H1 (cell line): ENCODE measurements at regions not wholly inside any gene's neighbourhood (a gene's known extent, or its start where the extent isn't known, plus 50 kb on each side); places are given as distances from the start of the nearest gene placed in this dataset.

Experiments
- CTCF ChIA-PET: fragments of 300-600 bp; sonication (Branson Sonifier 250); formaldehyde crosslinking; loops from one replicate; lab custom pipeline; 2021; ENCODE audit not compliant: partially characterized antibody; lab: Charles Lee
- POLR2A ChIA-PET: fragments of 300-600 bp; sonication (Branson Sonifier 250); formaldehyde crosslinking; loops from one replicate; lab custom pipeline; 2021; ENCODE audit warnings: inconsistent platforms; ENCODE audit not compliant: partially characterized antibody; lab: Charles Lee
- DNase-seq, 2 experiments: peaks; one replicate each; pipeline versions ENCODE4 v3.0.0 to v3.0.0-alpha.2; 2010 to 2022; ENCODE audit warnings: low spot score in 2 of 2, low read depth in 1 of 2, mixed read lengths in 1 of 2
- FAIRE-seq: peaks from 2 replicates; lab custom pipeline; 2011; peaks lifted over from hg19 to GRCh38; lab: Jason Lieb, UNC
- H2AFZ ChIP-seq: 2 replicates; pipeline ENCODE4 v1.8.1; 2012; ENCODE audit warnings: low read length, inconsistent platforms
- H2AK5ac ChIP-seq: 2 replicates; pipeline ENCODE4 v1.6.1; 2013; ENCODE audit warnings: low read depth, low read length
- H2BK120ac ChIP-seq: replicated peaks from 2 replicates; pipeline ENCODE3; 2013; ENCODE audit warnings: low read depth, low read length, inconsistent platforms
- H2BK12ac ChIP-seq: 2 replicates; pipeline ENCODE4 v1.6.1; 2013; ENCODE audit warnings: low read depth, low read length
- H2BK15ac ChIP-seq: 2 replicates; pipeline ENCODE4 v1.6.1; 2013; ENCODE audit warnings: low read length
- H2BK20ac ChIP-seq: 2 replicates; pipeline ENCODE4 v1.6.1; 2013; ENCODE audit warnings: low read length
- H2BK5ac ChIP-seq: 2 replicates; pipeline ENCODE4 v1.6.1; 2013; ENCODE audit warnings: low read depth, low read length
- H3K14ac ChIP-seq: 2 replicates; pipeline ENCODE4 v1.6.1; 2013; ENCODE audit warnings: inconsistent platforms; ENCODE audit not compliant: insufficient read length
- H3K18ac ChIP-seq: 2 replicates; pipeline ENCODE4 v1.6.1; 2013; ENCODE audit warnings: low read length; ENCODE audit errors: extremely low read depth
- H3K23ac ChIP-seq: 2 replicates; pipeline ENCODE4 v1.6.1; 2013; ENCODE audit warnings: inconsistent platforms; ENCODE audit not compliant: insufficient read length
- H3K23me2 ChIP-seq: 2 replicates; pipeline ENCODE4 v1.6.1; 2013; ENCODE audit warnings: low read depth, low read length
- H3K27ac ChIP-seq: 2 replicates; pipeline ENCODE4 v1.6.1; 2011; ENCODE audit warnings: low read depth, low read length, inconsistent platforms
- H3K27me3 ChIP-seq, 4 experiments: replicated peaks in 1 of 4; 1 replicate in 1 of 4; 2 replicates in 3 of 4; pipeline versions ENCODE4 v1.6.1 to v1.8.1; 2011 to 2013; ENCODE audit warnings: low read length in 3 of 4, mild to moderate bottlenecking in 3 of 4, inconsistent platforms in 2 of 4, mixed read lengths in 2 of 4, moderate library complexity in 1 of 4; ENCODE audit not compliant: control insufficient read depth in 3 of 4, insufficient read depth in 3 of 4; ENCODE audit errors: extremely low read depth in 1 of 4
- H3K36me3 ChIP-seq, 4 experiments: 2 replicates each; pipeline versions ENCODE4 v1.6.1 to v1.8.1; 2011 to 2013; ENCODE audit warnings: mild to moderate bottlenecking in 4 of 4, low read length in 3 of 4, moderate library complexity in 2 of 4, control low read depth in 1 of 4, inconsistent platforms in 1 of 4; ENCODE audit not compliant: insufficient read depth in 4 of 4, control insufficient read depth in 2 of 4
- H3K4ac ChIP-seq: replicated peaks from 2 replicates; pipeline ENCODE3; 2013; ENCODE audit warnings: low read length, low read depth, mixed read lengths, inconsistent platforms; ENCODE audit not compliant: insufficient read length
- H3K4me1 ChIP-seq, 4 experiments: replicated peaks in 1 of 4; 1 replicate in 1 of 4; 2 replicates in 3 of 4; pipeline versions ENCODE4 v1.6.1 to v1.8.1; 2011 to 2013; ENCODE audit warnings: low read length in 3 of 4, inconsistent platforms in 2 of 4, mixed read lengths in 1 of 4; ENCODE audit not compliant: insufficient read depth in 4 of 4, control insufficient read depth in 3 of 4
- H3K4me2 ChIP-seq, 2 experiments: 2 replicates each; pipeline versions ENCODE4 v1.6.1 to v1.8.1; 2011 to 2013; ENCODE audit warnings: low read depth in 2 of 2, low read length in 2 of 2, control low read depth in 1 of 2, inconsistent platforms in 1 of 2, mild to moderate bottlenecking in 1 of 2; ENCODE audit not compliant: insufficient read depth in 1 of 2
- H3K4me3 ChIP-seq, 4 experiments: fragments of 200-600, 300-600 bp in 1 of 4; sonication (generic), shearing (Covaris generic), sonication (Bioruptor Twin) in 1 of 4; 2 replicates each; pipeline versions ENCODE4 v1.5.1 to v1.8.1; 2011 to 2016; ENCODE audit warnings: low read length in 4 of 4, low read depth in 3 of 4, control low read depth in 2 of 4, inconsistent platforms in 2 of 4, mild to moderate bottlenecking in 2 of 4, mixed read lengths in 1 of 4, moderate library complexity in 1 of 4; ENCODE audit not compliant: insufficient read depth in 2 of 4; ENCODE audit errors: extremely low read depth in 1 of 4
- H3K56ac ChIP-seq: replicated peaks from 2 replicates; pipeline ENCODE3; 2013; ENCODE audit warnings: low read depth, mild to moderate bottlenecking, mixed read lengths, low read length, inconsistent platforms; ENCODE audit not compliant: insufficient read length
- H3K79me1 ChIP-seq: 2 replicates; pipeline ENCODE4 v1.6.1; 2013; ENCODE audit warnings: low read depth, low read length, control low read depth
- H3K79me2 ChIP-seq, 2 experiments: 2 replicates each; pipeline versions ENCODE4 v1.6.1 to v1.8.1; 2012 to 2013; ENCODE audit warnings: low read length in 2 of 2, mild to moderate bottlenecking in 2 of 2, inconsistent platforms in 1 of 2; ENCODE audit not compliant: insufficient read depth in 2 of 2, control insufficient read depth in 1 of 2
- H3K9ac ChIP-seq, 4 experiments: replicated peaks in 1 of 4; 1 replicate in 1 of 4; 2 replicates in 3 of 4; pipeline versions ENCODE4 v1.6.1 to v1.8.1; 2011 to 2013; ENCODE audit warnings: low read depth in 3 of 4, low read length in 3 of 4, control low read depth in 2 of 4, mild to moderate bottlenecking in 2 of 4, moderate library complexity in 2 of 4, inconsistent platforms in 1 of 4; ENCODE audit errors: extremely low read depth in 1 of 4
- H3K9me3 ChIP-seq, 2 experiments: 2 replicates each; pipeline versions ENCODE4 v1.6.1 to v1.8.1; 2012 to 2013; ENCODE audit warnings: mild to moderate bottlenecking in 2 of 2, moderate library complexity in 2 of 2, control low read depth in 1 of 2, inconsistent platforms in 1 of 2, low read depth in 1 of 2, low read length in 1 of 2, mixed read lengths in 1 of 2; ENCODE audit not compliant: insufficient read depth in 2 of 2
- H4K20me1 ChIP-seq, 2 experiments: replicated peaks in 1 of 2; 2 replicates each; pipeline versions ENCODE3 to v1.8.1; 2011 to 2013; ENCODE audit warnings: inconsistent platforms in 2 of 2, low read length in 2 of 2, mild to moderate bottlenecking in 1 of 2; ENCODE audit not compliant: insufficient read depth in 2 of 2, control insufficient read depth in 1 of 2
- H4K5ac ChIP-seq: 2 replicates; pipeline ENCODE4 v1.6.1; 2013; ENCODE audit warnings: low read length, low read depth, mixed read lengths, inconsistent platforms; ENCODE audit not compliant: insufficient read length
- H4K8ac ChIP-seq: 2 replicates; pipeline ENCODE4 v1.8.0; 2013; ENCODE audit warnings: mild to moderate bottlenecking, moderate library complexity, low read length, inconsistent platforms; ENCODE audit not compliant: insufficient read depth; ENCODE audit errors: extremely low read depth
- H4K91ac ChIP-seq: replicated peaks from 2 replicates; pipeline ENCODE3; 2013; ENCODE audit warnings: low read length, mixed read lengths, inconsistent platforms; ENCODE audit not compliant: insufficient read length
- EZH2 ChIP-seq: fragments of 200-600 bp; sonication (generic); IDR thresholded peaks from 2 replicates; pipeline ENCODE4 v1.7.1; 2012; ENCODE audit warnings: low read depth, mild to moderate bottlenecking, moderate library complexity, low read length, inconsistent platforms; ENCODE audit not compliant: severe bottlenecking
- MAX ChIP-seq: IDR thresholded peaks from 2 replicates; pipeline ENCODE4 v1.6.1; 2012; ENCODE audit warnings: inconsistent platforms
- PHF8 ChIP-seq: fragments of 200-600 bp; sonication (generic); conservative IDR thresholded peaks from 2 replicates; pipeline ENCODE4 v1.7.1; 2012; ENCODE audit warnings: low read depth, mild to moderate bottlenecking, inconsistent platforms, low read length, moderate library complexity
- POLR2A ChIP-seq, 2 experiments: IDR thresholded peaks; 1 replicate in 1 of 2; 2 replicates in 1 of 2; pipeline ENCODE4 v1.6.1; 2011; ENCODE audit warnings: low read depth in 2 of 2, low read length in 2 of 2, mild to moderate bottlenecking in 2 of 2; ENCODE audit errors: control extremely low read depth in 1 of 2
- POU5F1 ChIP-seq: IDR thresholded peaks from 2 replicates; pipeline ENCODE4 v1.6.1; 2011; ENCODE audit warnings: low read depth, mild to moderate bottlenecking, low read length, moderate library complexity
- SIX5 ChIP-seq: IDR thresholded peaks from 2 replicates; pipeline ENCODE4 v1.6.1; 2011; ENCODE audit warnings: mild to moderate bottlenecking, low read depth, low read length
- WGBS, 2 experiments: shearing (Covaris generic) in 1 of 2; methylation state at CpG; one replicate each; pipeline versions ENCODE4 v1.1.6 to v1.1.7; 2013 to 2015; ENCODE audit warnings: low lambda C conversion rate in 2 of 2, mixed read lengths in 2 of 2, inconsistent platforms in 1 of 2, low coverage in 1 of 2, missing lambda C conversion rate in 1 of 2; ENCODE audit not compliant: insufficient replicate concordance in 2 of 2, insufficient coverage in 1 of 2, insufficient read length in 1 of 2; ENCODE audit errors: extremely low coverage in 1 of 2, missing lambda C conversion rate in 1 of 2; 5-methylcytosine and 5-hydroxymethylcytosine counted together

- Histone ChIP-seq H2BK12ac (no peak overlapping the region), H3K4me1 (peaks cover 0 to 3% (median 1%) of the 10 kb centered on the region in 4 experiments; a peak in 2 of 7 replicates)
These were observed 428.4 kb upstream of the ZEB2 start for GRCh38 chr2:144948205-144948855.

More at GRCh38 chr2:144948205-144948855, 428.4 kb upstream of the ZEB2 start:
- Histone ChIP-seq H3K9ac (no peak overlapping the region), H3K18ac (no peak overlapping the region), H3K9me3 (no peaks in the 10 kb centered on the region), H3K27me3 (no peaks in the 10 kb centered on the region), H2AK5ac (no peak overlapping the region), H3K27ac (no peak overlapping the region), H2BK15ac (no peak overlapping the region), H2BK20ac (no peak overlapping the region), H3K36me3 (no peaks in the 10 kb centered on the region), H2BK5ac (no peak overlapping the region), H4K20me1 (no peaks in the 10 kb centered on the region), H3K4me3 (no peak overlapping the region), H3K79me2 (no peaks in the 10 kb centered on the region), H3K14ac (no peak overlapping the region), H3K4me2 (no peak overlapping the region), H4K91ac (no peak overlapping the region), H3K23ac (no peak overlapping the region), H2BK120ac (no peak overlapping the region), H4K8ac (no peak overlapping the region), H4K5ac (no peak overlapping the region), H3K23me2 (no peaks in the 10 kb centered on the region; the same call in 1 of the 2 replicates), H3K4ac (no peak overlapping the region), H2AFZ (no peak overlapping the region), H3K79me1 (no peaks in the 10 kb centered on the region), H3K56ac (no peak overlapping the region)
- DNase-seq: no peak
- TF ChIP-seq EZH2: no peak
- TF ChIP-seq PHF8: no peak
- no peak for TF ChIP-seq POLR2A (IDR thresholded peaks at IDR 0.05; ENCODE audit: control extremely low read depth in 1 of 2, low read depth in 2 of 2, low read length in 2 of 2)
- no peak for TF ChIP-seq POU5F1
- no peak for TF ChIP-seq SIX5
- no peak for TF ChIP-seq MAX
- CTCF ChIA-PET: no interaction called here
- POLR2A ChIA-PET: no interaction called here
- no peak for FAIRE-seq
- WGBS, 2 experiments: 86% methylated on average over 2 of the region's 2 CpGs; no CpG with 5 or more reads in 1 of the 2 experiments
